Adipocyte (in vitro differentiated cells): ENCODE measurements at regions not wholly inside any gene's neighbourhood (a gene's known extent, or its start where the extent isn't known, plus 50 kb on each side); places are given as distances from the start of the nearest gene placed in this dataset.

Source experiments
- DNase-seq: peaks from one replicate; pipeline ENCODE4 v3.0.0-alpha.2; 2015; ENCODE audit warnings: low read depth
- H3K27me3 ChIP-seq: replicated peaks from 2 replicates; pipeline ENCODE4 v1.7.0; 2013; ENCODE audit warnings: mild to moderate bottlenecking, low read length, moderate library complexity; ENCODE audit not compliant: control insufficient read depth, insufficient read depth
- H3K36me3 ChIP-seq: 2 replicates; pipeline ENCODE4 v1.7.0; 2013; ENCODE audit warnings: low read length, mild to moderate bottlenecking, moderate library complexity; ENCODE audit not compliant: control insufficient read depth, insufficient read depth, severe bottlenecking
- H3K4me1 ChIP-seq: 2 replicates; pipeline ENCODE4 v1.7.0; 2013; ENCODE audit warnings: mild to moderate bottlenecking, low read length, moderate library complexity; ENCODE audit not compliant: control insufficient read depth, insufficient read depth
- H3K4me3 ChIP-seq: 2 replicates; pipeline ENCODE4 v1.7.0; 2013; ENCODE audit warnings: mild to moderate bottlenecking, low read length, moderate library complexity
- H3K9ac ChIP-seq: 2 replicates; pipeline ENCODE4 v1.7.0; 2013; ENCODE audit warnings: mild to moderate bottlenecking, low read length, moderate library complexity
- H3K9me3 ChIP-seq: 2 replicates; pipeline ENCODE4 v1.7.0; 2013; ENCODE audit warnings: mild to moderate bottlenecking, low read length, moderate library complexity; ENCODE audit not compliant: control insufficient read depth

DNA sequence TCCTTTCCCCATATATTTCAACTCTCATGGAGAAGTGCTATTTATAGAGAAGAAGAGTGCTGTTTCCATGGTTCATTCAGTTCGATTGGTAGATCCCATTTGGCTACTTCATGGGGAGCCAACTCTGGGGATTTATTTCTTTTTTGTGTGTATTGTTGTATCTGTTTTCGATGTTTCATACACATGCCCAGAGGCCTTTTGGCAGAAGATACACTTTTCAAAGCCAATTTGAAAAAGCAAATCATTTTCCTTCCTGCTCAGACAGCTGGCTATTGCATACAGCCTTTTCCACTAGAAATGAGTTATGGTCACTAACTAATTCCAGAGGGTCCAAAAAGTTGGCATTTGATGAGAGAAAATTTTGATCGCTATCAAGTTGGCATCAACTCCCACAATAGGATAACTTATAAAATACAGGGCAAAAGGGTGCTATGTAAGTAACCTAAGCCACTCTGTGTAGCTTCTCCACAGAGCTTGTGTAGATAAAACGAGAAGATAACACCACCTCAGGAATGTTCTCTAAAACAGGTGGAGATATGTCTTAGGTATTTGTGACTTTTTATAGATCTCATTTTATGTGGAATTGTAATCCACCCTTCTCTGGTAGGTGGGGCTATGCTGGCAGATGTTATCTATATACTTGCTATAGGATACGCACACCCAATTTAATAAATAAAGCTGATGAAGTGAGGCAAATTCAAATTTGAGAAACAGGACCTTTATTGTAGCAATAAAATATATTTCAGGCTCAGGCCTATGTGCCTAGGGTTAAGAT is 798.5 kb downstream of the SATB2 start:
- peak; percentile 34 for DNase-seq
- Histone ChIP-seq H3K4me1 (no peaks in the 10 kb centered on the region), H3K36me3 (no peaks in the 10 kb centered on the region), H3K9ac (no peak overlapping the region), H3K4me3 (no peak overlapping the region), H3K9me3 (no peaks in the 10 kb centered on the region), H3K27me3 (no peaks in the 10 kb centered on the region)

- no peaks in the 10 kb centered on the region for H3K27me3 ChIP-seq
- H3K36me3 ChIP-seq: no peaks in the 10 kb centered on the region
- H3K9me3 ChIP-seq: no peaks in the 10 kb centered on the region
- H3K4me1 ChIP-seq: no peaks in the 10 kb centered on the region
- peak; percentile 73 for DNase-seq
- H3K4me3 ChIP-seq: no peak overlapping the region
- H3K9ac ChIP-seq: no peak overlapping the region
Measured at GRCh38 chr2:198657512-198658121, 800.1 kb downstream of the SATB2 start.

DNA sequence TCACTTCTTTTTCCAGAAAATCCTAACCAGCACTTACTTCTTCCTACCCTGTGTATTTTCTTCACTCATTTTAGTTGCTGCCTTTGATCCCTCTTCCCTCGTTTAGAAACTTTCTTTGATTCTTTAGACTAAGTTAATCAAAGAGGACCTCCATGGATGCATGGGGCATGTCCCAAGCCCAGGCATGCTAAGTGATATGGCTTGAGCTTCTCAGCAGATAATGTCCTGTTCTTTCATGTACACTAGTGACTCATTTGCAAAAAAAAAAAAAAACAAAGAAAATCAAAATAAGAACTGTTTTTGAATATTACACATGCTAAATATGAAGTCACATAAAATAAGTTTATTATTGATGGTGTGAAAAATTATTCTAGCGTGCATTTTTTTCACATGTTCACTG is 800.9 kb downstream of the SATB2 start:
- Histone ChIP-seq H3K9ac (no peak overlapping the region), H3K4me1 (no peaks in the 10 kb centered on the region), H3K36me3 (no peaks in the 10 kb centered on the region), H3K4me3 (no peak overlapping the region), H3K27me3 (no peaks in the 10 kb centered on the region), H3K9me3 (no peaks in the 10 kb centered on the region)
- DNase-seq: peak; percentile 8

- H3K9me3 ChIP-seq: no peaks in the 10 kb centered on the region
- H3K36me3 ChIP-seq: no peaks in the 10 kb centered on the region
- DNase-seq: no peak
- H3K9ac ChIP-seq: no peak overlapping the region
- no peaks in the 10 kb centered on the region for H3K4me1 ChIP-seq
- H3K27me3 ChIP-seq: no peaks in the 10 kb centered on the region
- no peak overlapping the region for H3K4me3 ChIP-seq
Measured at GRCh38 chr2:198654646-198655045, 803.1 kb downstream of the SATB2 start.

DNA sequence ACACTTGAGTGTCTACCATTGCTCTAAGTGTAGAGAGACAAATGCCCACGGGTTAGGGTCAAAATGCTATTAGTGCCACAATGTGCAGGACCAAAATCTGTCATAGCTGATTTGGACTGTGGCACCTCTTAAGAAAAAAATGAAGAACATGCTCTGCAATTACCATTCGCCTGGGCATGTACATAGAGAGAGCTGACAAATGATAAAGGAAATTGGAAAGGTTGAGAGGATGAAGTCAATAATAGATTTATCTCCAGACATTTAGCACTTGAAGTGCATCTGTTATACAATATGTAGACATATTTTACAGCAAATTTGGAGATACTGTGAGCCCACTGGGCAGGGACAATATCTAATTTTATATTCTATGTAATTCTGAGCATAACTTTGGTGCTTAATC is 804.4 kb downstream of the SATB2 start:
- no peak for DNase-seq
- no peaks in the 10 kb centered on the region for H3K36me3 ChIP-seq
- no peak overlapping the region for H3K4me3 ChIP-seq
- H3K4me1 ChIP-seq: no peaks in the 10 kb centered on the region
- no peaks in the 10 kb centered on the region for H3K27me3 ChIP-seq
- H3K9ac ChIP-seq: no peak overlapping the region
- no peaks in the 10 kb centered on the region for H3K9me3 ChIP-seq

- Histone ChIP-seq H3K36me3 (no peaks in the 10 kb centered on the region), H3K4me1 (no peaks in the 10 kb centered on the region), H3K9ac (no peak overlapping the region), H3K9me3 (no peaks in the 10 kb centered on the region), H3K4me3 (no peak overlapping the region), H3K27me3 (no peaks in the 10 kb centered on the region)
- DNase-seq: no peak
Measured at GRCh38 chr2:198652461-198652860, 805.3 kb downstream of the SATB2 start.

GRCh38 chr2:198645816-198646215 is 811.9 kb downstream of the SATB2 start:
- no peaks in the 10 kb centered on the region for H3K36me3 ChIP-seq
- no peaks in the 10 kb centered on the region for H3K27me3 ChIP-seq
- H3K4me3 ChIP-seq: no peak overlapping the region
- H3K9ac ChIP-seq: no peak overlapping the region
- H3K9me3 ChIP-seq: no peaks in the 10 kb centered on the region
- H3K4me1 ChIP-seq: no peaks in the 10 kb centered on the region
- no peak for DNase-seq

DNA sequence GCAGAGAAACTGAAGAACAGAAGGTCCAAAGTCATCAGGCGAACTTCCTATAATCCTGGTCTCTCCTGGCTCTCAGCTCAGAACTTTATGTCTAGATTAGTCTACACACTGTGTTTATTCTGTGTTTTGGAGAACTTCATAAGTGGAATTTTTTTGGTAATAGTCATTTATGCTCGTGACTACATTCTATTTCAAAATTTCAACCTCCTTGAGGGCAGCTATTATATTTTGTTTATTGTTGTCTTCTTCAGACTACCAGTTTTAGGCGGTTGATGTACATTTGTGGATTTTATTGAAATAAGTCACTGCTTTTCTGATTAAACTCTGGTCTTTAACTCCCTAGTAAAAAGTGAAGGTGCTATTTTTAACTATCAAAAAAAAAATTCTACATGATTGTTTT is 816.6 kb downstream of the SATB2 start:
- no peak overlapping the region for H3K4me3 ChIP-seq
- no peaks in the 10 kb centered on the region for H3K4me1 ChIP-seq
- H3K27me3 ChIP-seq: no peaks in the 10 kb centered on the region
- no peaks in the 10 kb centered on the region for H3K36me3 ChIP-seq
- peak; percentile 36 for DNase-seq
- H3K9ac ChIP-seq: no peak overlapping the region
- H3K9me3 ChIP-seq: no peaks in the 10 kb centered on the region

- Histone ChIP-seq H3K9ac (no peak overlapping the region), H3K9me3 (no peaks in the 10 kb centered on the region), H3K4me3 (no peak overlapping the region), H3K27me3 (no peaks in the 10 kb centered on the region), H3K36me3 (no peaks in the 10 kb centered on the region), H3K4me1 (no peaks in the 10 kb centered on the region)
- DNase-seq: no peak
Measured at GRCh38 chr2:198640463-198640862, 817.3 kb downstream of the SATB2 start.

GRCh38 chr2:198639580-198639979 is 818.2 kb downstream of the SATB2 start:
- no peak overlapping the region for H3K9ac ChIP-seq
- no peaks in the 10 kb centered on the region for H3K27me3 ChIP-seq
- H3K4me1 ChIP-seq: no peaks in the 10 kb centered on the region
- H3K36me3 ChIP-seq: no peaks in the 10 kb centered on the region
- DNase-seq: peak; percentile 36
- no peak overlapping the region for H3K4me3 ChIP-seq
- H3K9me3 ChIP-seq: no peaks in the 10 kb centered on the region

DNA sequence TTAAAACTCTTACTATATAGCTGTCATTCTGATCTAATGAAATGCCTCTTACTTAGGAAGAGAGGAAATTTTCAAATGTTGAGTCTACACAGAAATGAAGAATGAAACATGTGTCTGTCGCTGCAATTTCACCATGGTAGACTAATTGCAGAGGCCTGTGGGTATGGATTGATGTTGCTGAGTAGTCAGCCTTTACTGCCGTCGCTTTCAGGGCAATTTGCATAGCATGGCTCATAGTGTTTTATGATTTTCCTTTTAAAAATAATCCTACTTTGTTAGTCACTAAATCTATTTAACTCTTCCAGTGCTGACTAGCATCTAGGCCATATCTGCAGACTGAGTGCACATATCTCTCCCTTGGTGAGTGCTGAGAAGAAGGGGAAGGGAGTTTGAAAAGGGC is 819.2 kb downstream of the SATB2 start:
- H3K36me3 ChIP-seq: no peaks in the 10 kb centered on the region
- H3K4me3 ChIP-seq: no peak overlapping the region
- no peaks in the 10 kb centered on the region for H3K9me3 ChIP-seq
- DNase-seq: no peak
- H3K27me3 ChIP-seq: no peaks in the 10 kb centered on the region
- H3K4me1 ChIP-seq: no peaks in the 10 kb centered on the region
- no peak overlapping the region for H3K9ac ChIP-seq

DNA sequence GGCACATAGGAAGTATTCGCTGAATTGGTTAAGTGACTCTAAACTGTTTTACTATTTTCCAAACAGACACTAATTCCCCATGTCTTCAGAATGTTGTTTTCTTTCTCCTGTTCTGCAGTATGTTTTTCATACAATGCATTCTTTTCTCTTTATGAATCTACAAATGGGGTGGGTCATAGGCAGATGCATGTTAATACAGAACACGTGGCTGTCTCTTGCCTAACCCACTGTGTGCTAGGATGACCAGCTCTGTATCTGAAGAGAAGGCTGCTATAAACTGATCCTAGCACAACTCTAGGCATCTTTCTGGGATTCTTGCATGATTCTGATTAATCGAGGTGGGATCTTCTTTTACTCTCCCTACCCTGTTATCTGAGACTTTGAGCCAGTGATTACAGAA is 826.0 kb downstream of the PLCL1 start:
- Histone ChIP-seq H3K9ac (no peak overlapping the region), H3K4me1 (no peaks in the 10 kb centered on the region)
- DNase-seq: peak; percentile 58

More for the DNA sequence above, 826.0 kb downstream of the PLCL1 start:
- Histone ChIP-seq H3K36me3 (no peaks in the 10 kb centered on the region), H3K9me3 (no peaks in the 10 kb centered on the region), H3K27me3 (no peaks in the 10 kb centered on the region), H3K4me3 (no peak overlapping the region)
